ENCODE measurements at regions not wholly inside any gene's neighbourhood (a gene's known extent, or its start where the extent isn't known, plus 50 kb on each side); places are given as distances from the start of the nearest gene placed in this dataset.

GRCh38 chr2:16112972-16113560, 172.7 kb downstream of the MYCN start:
- TF ChIP-seq, protein P1, sequence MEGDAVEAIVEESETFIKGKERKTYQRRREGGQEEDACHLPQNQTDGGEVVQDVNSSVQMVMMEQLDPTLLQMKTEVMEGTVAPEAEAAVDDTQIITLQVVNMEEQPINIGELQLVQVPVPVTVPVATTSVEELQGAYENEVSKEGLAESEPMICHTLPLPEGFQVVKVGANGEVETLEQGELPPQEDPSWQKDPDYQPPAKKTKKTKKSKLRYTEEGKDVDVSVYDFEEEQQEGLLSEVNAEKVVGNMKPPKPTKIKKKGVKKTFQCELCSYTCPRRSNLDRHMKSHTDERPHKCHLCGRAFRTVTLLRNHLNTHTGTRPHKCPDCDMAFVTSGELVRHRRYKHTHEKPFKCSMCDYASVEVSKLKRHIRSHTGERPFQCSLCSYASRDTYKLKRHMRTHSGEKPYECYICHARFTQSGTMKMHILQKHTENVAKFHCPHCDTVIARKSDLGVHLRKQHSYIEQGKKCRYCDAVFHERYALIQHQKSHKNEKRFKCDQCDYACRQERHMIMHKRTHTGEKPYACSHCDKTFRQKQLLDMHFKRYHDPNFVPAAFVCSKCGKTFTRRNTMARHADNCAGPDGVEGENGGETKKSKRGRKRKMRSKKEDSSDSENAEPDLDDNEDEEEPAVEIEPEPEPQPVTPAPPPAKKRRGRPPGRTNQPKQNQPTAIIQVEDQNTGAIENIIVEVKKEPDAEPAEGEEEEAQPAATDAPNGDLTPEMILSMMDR (IDR thresholded peaks at IDR 0.05), result no peak
- no peak for TF ChIP-seq ZFX (IDR thresholded peaks at IDR 0.05; ENCODE audit: borderline replicate concordance)

All from 22Rv1 (cell line).